ENCODE measurements at regions not wholly inside any gene's neighbourhood (a gene's known extent, or its start where the extent isn't known, plus 50 kb on each side); places are given as distances from the start of the nearest gene placed in this dataset.

GRCh38 chr3:187586226-187586625, 84.0 kb downstream of the SST start:
- Histone ChIP-seq H3K4me1 (no peaks in the 10 kb centered on the region), H3K27me3 (no peaks in the 10 kb centered on the region), H3K9me3 (no peaks in the 10 kb centered on the region), H3K4me3 (no peak overlapping the region), H3K27ac (no peak overlapping the region), H3K36me3 (replicated peaks in 1 of 2; ENCODE audit: insufficient read depth in 1 of 2, low read depth in 2 of 2) (no peaks in the 10 kb centered on the region)
- ATAC-seq (no peak), DNase-seq (no peak)
- no peak for TF ChIP-seq POLR2A (IDR thresholded peaks at IDR 0.05)
- intact Hi-C loops (cut with DNase I), result no loop called here

- Histone ChIP-seq H3K27ac (no peak overlapping the region), H3K4me3 (no peak overlapping the region), H3K4me1 (no peaks in the 10 kb centered on the region), H3K27me3 (no peaks in the 10 kb centered on the region), H3K36me3 (replicated peaks in 1 of 2; ENCODE audit: insufficient read depth in 1 of 2, low read depth in 2 of 2) (no peaks in the 10 kb centered on the region), H3K9me3 (no peaks in the 10 kb centered on the region)
- DNase-seq (no peak), ATAC-seq (no peak)
- TF ChIP-seq POLR2A (IDR thresholded peaks at IDR 0.05) (no peak), CTCF (IDR thresholded peaks at IDR 0.05) (no peak)
- intact Hi-C loops (cut with DNase I), result no loop called here
- WGBS, 2 donors, result 44 to 58% methylated on average over 2 of the region's 2 CpGs
Measured at GRCh38 chr3:187572441-187572840, 97.8 kb downstream of the SST start.

- H3K4me3 ChIP-seq, result no peak overlapping the region
- 52 to 65% methylated on average over 4 of the region's 4 CpGs for WGBS, 2 donors
- TF ChIP-seq POLR2A (IDR thresholded peaks at IDR 0.05) (no peak), CTCF (IDR thresholded peaks at IDR 0.05) (no peak)
- intact Hi-C loops (cut with DNase I), result no loop called here
- DNase-seq (no peak), ATAC-seq (no peak)
- no peak overlapping the region for H3K27ac ChIP-seq
- H3K9me3 ChIP-seq, result no peaks in the 10 kb centered on the region
- no peaks in the 10 kb centered on the region for H3K27me3 ChIP-seq
- H3K36me3 ChIP-seq (replicated peaks in 1 of 2; ENCODE audit: insufficient read depth in 1 of 2, low read depth in 2 of 2), result no peaks in the 10 kb centered on the region
- H3K4me1 ChIP-seq, result no peaks in the 10 kb centered on the region
Measured at GRCh38 chr3:187571701-187572100, 98.5 kb downstream of the SST start.

GRCh38 chr3:187570776-187571175, 99.4 kb downstream of the SST start:
- no peaks in the 10 kb centered on the region for H3K36me3 ChIP-seq (replicated peaks in 1 of 2; ENCODE audit: insufficient read depth in 1 of 2, low read depth in 2 of 2)
- no peaks in the 10 kb centered on the region for H3K4me1 ChIP-seq
- 54 to 65% methylated on average over 2 of the region's 2 CpGs for WGBS, 2 donors
- TF ChIP-seq CTCF (IDR thresholded peaks at IDR 0.05) (no peak), POLR2A (IDR thresholded peaks at IDR 0.05) (no peak)
- ATAC-seq (no peak), DNase-seq (no peak)
- H3K4me3 ChIP-seq, result no peak overlapping the region
- no peaks in the 10 kb centered on the region for H3K27me3 ChIP-seq
- intact Hi-C loops (cut with DNase I), result no loop called here
- no peaks in the 10 kb centered on the region for H3K9me3 ChIP-seq
- H3K27ac ChIP-seq, result no peak overlapping the region

- no peaks in the 10 kb centered on the region for H3K4me1 ChIP-seq
- H3K27ac ChIP-seq, result peak overlapping the region in 3 of 4 donors; percentile 28 to 70 (median 63)
- no peaks in the 10 kb centered on the region for H3K27me3 ChIP-seq
- WGBS, 2 donors, result 55 to 62% methylated on average over 4 of the region's 4 CpGs
- intact Hi-C loops (cut with DNase I), result no loop called here
- no peaks in the 10 kb centered on the region for H3K9me3 ChIP-seq
- TF ChIP-seq CTCF (IDR thresholded peaks at IDR 0.05), result no peak
- TF ChIP-seq POLR2A (IDR thresholded peaks at IDR 0.05), result no peak
- no peaks in the 10 kb centered on the region for H3K36me3 ChIP-seq (replicated peaks in 1 of 2; ENCODE audit: insufficient read depth in 1 of 2, low read depth in 2 of 2)
- peak; percentile 31 for ATAC-seq
- H3K4me3 ChIP-seq, result no peak overlapping the region
- no peak for DNase-seq
Measured at GRCh38 chr3:187568171-187568570, 102.0 kb downstream of the SST start.

Measured in body of pancreas (tissue), 4 donors.